Esophagus muscularis mucosa (tissue), 3 donors: ENCODE measurements at regions not wholly inside any gene's neighbourhood (a gene's known extent, or its start where the extent isn't known, plus 50 kb on each side); places are given as distances from the start of the nearest gene placed in this dataset.

Experiments
- CTCF ChIP-seq, 3 experiments: fragments of 200-600 bp in 2 of 3; fragments of 450-650 bp in 1 of 3; sonication (generic) in 2 of 3; IDR thresholded peaks; one replicate each; pipeline ENCODE4 v1.5.1; 2017 to 2019; ENCODE audit warnings: antibody characterized with exemption in 3 of 3, mild to moderate bottlenecking in 2 of 3, moderate library complexity in 1 of 3
- POLR2AphosphoS5 ChIP-seq, 2 donors: sonication (generic); formaldehyde crosslinking; IDR thresholded peaks; one replicate each; pipeline ENCODE4 v1.6.1; 2017; ENCODE audit warnings: antibody characterized with exemption in 2 of 2

- no peak for TF ChIP-seq POLR2AphosphoS5 (IDR thresholded peaks at IDR 0.05)
- TF ChIP-seq CTCF (IDR thresholded peaks at IDR 0.05) = no peak
Observed at GRCh38 chr11:121933294-121933693, 182.7 kb downstream of the BLID start.
